HG02973 (cell line): ENCODE measurements at regions not wholly inside any gene's neighbourhood (a gene's known extent, or its start where the extent isn't known, plus 50 kb on each side); places are given as distances from the start of the nearest gene placed in this dataset.
"Not testable (repeated sequence)": the region's sequence is repeated elsewhere in the genome, so short reads cannot be mapped to it uniquely, and the experiment has no call there.

Source experiments
- ATAC-seq: cut with Tn5 transposase; IDR thresholded peaks from one replicate; pipeline ENCODE4 v1.9.1; 2021; ENCODE audit warnings: moderate library complexity; ENCODE audit not compliant: unreplicated experiment

GRCh38 chr4:54403700-54404453 lies 174.8 kb downstream of the PDGFRA start:
- no peak for ATAC-seq

- not testable (repeated sequence) for ATAC-seq
These were observed 180.3 kb downstream of the PDGFRA start for GRCh38 chr4:54409270-54409817.

GRCh38 chr4:54414545-54414944 lies 185.5 kb downstream of the PDGFRA start:
- no peak for ATAC-seq

GRCh38 chr4:54417476-54417875 lies 188.4 kb downstream of the PDGFRA start:
- ATAC-seq = no peak

GRCh38 chr4:54418468-54418867 lies 189.4 kb downstream of the PDGFRA start:
- no peak for ATAC-seq

GRCh38 chr4:54423066-54423465 lies 194.0 kb downstream of the PDGFRA start:
- ATAC-seq = no peak

GRCh38 chr4:54427826-54428225 lies 198.7 kb downstream of the PDGFRA start:
- no peak for ATAC-seq

- ATAC-seq = no peak
These were observed 199.8 kb downstream of the PDGFRA start for GRCh38 chr4:54428940-54429339.

GRCh38 chr4:54433686-54434085 lies 204.6 kb downstream of the PDGFRA start:
- no peak for ATAC-seq

- ATAC-seq = no peak
These were observed 210.7 kb downstream of the PDGFRA start for GRCh38 chr4:54439831-54440243.

- no peak for ATAC-seq
These were observed 211.5 kb downstream of the PDGFRA start for GRCh38 chr4:54440394-54441136.

GRCh38 chr4:54445866-54446265 lies 211.9 kb upstream of the KIT start:
- ATAC-seq = no peak

- ATAC-seq = no peak
These were observed 211.2 kb upstream of the KIT start for GRCh38 chr4:54446581-54446980.

GRCh38 chr4:54447304-54447703 lies 210.5 kb upstream of the KIT start:
- no peak for ATAC-seq

- no peak for ATAC-seq
These were observed 207.8 kb upstream of the KIT start for GRCh38 chr4:54449999-54450398.

GRCh38 chr4:54466960-54467359 lies 190.8 kb upstream of the KIT start:
- ATAC-seq = not testable (repeated sequence)

GRCh38 chr4:54473077-54473545 lies 184.6 kb upstream of the KIT start:
- no peak for ATAC-seq

- no peak for ATAC-seq
These were observed 184.0 kb upstream of the KIT start for GRCh38 chr4:54473798-54474197.

- ATAC-seq = no peak
These were observed 182.2 kb upstream of the KIT start for GRCh38 chr4:54475546-54475945.

GRCh38 chr4:54482529-54483200 lies 175.1 kb upstream of the KIT start:
- no peak for ATAC-seq

GRCh38 chr4:54484383-54484782 lies 173.4 kb upstream of the KIT start:
- ATAC-seq = no peak
